ENCODE measurements at regions not wholly inside any gene's neighbourhood (a gene's known extent, or its start where the extent isn't known, plus 50 kb on each side); places are given as distances from the start of the nearest gene placed in this dataset.

GRCh38 chr15:58340176-58340575 lies 91.6 kb upstream of the LIPC start:
- no peaks in the 10 kb centered on the region for H3K27me3 ChIP-seq (ENCODE audit: low read depth)
- no peak overlapping the region for H3K27ac ChIP-seq (replicated peaks)
- TF ChIP-seq CTCF (IDR thresholded peaks at IDR 0.05; ENCODE audit: borderline replicate concordance) = no peak
- H3K36me3 ChIP-seq = no peaks in the 10 kb centered on the region
- H3K4me3 ChIP-seq = no peak overlapping the region
- no peaks in the 10 kb centered on the region for H3K4me1 ChIP-seq
- no peaks in the 10 kb centered on the region for H3K9me3 ChIP-seq (replicated peaks)
- intact Hi-C loops (cut with micrococcal nuclease) = no loop called here
- no peak for DNase-seq

GRCh38 chr15:58342508-58342907 lies 89.3 kb upstream of the LIPC start:
- no peak for DNase-seq
- Histone ChIP-seq H3K4me3 (no peak overlapping the region), H3K4me1 (no peaks in the 10 kb centered on the region), H3K27me3 (ENCODE audit: low read depth) (no peaks in the 10 kb centered on the region), H3K9me3 (replicated peaks) (peaks cover 3% of the 10 kb centered on the region), H3K36me3 (no peaks in the 10 kb centered on the region), H3K27ac (replicated peaks) (no peak overlapping the region)
- no peak for TF ChIP-seq CTCF (IDR thresholded peaks at IDR 0.05; ENCODE audit: borderline replicate concordance)
- intact Hi-C loops (cut with micrococcal nuclease) = no loop called here

GRCh38 chr15:58344213-58345070 lies 87.3 kb upstream of the LIPC start:
- Histone ChIP-seq H3K4me1 (no peaks in the 10 kb centered on the region), H3K4me3 (no peak overlapping the region), H3K36me3 (no peaks in the 10 kb centered on the region), H3K9me3 (replicated peaks) (peaks cover 3% of the 10 kb centered on the region), H3K27me3 (ENCODE audit: low read depth) (no peaks in the 10 kb centered on the region), H3K27ac (replicated peaks) (no peak overlapping the region)
- DNase-seq = no peak
- intact Hi-C loops (cut with micrococcal nuclease) = no loop called here
- no peak for TF ChIP-seq CTCF (IDR thresholded peaks at IDR 0.05; ENCODE audit: borderline replicate concordance)

GRCh38 chr15:58346361-58346760 lies 85.4 kb upstream of the LIPC start:
- H3K4me1 ChIP-seq = no peaks in the 10 kb centered on the region
- intact Hi-C loops (cut with micrococcal nuclease) = no loop called here
- no peaks in the 10 kb centered on the region for H3K27me3 ChIP-seq (ENCODE audit: low read depth)
- no peak for TF ChIP-seq CTCF (IDR thresholded peaks at IDR 0.05; ENCODE audit: borderline replicate concordance)
- no peaks in the 10 kb centered on the region for H3K36me3 ChIP-seq
- peaks cover 3% of the 10 kb centered on the region for H3K9me3 ChIP-seq (replicated peaks)
- no peak overlapping the region for H3K27ac ChIP-seq (replicated peaks)
- DNase-seq = no peak
- H3K4me3 ChIP-seq = no peak overlapping the region

GRCh38 chr15:58348095-58348812 lies 83.5 kb upstream of the LIPC start:
- H3K4me3 ChIP-seq = no peak overlapping the region
- intact Hi-C loops (cut with micrococcal nuclease) = no loop called here
- no peak for DNase-seq

More at GRCh38 chr15:58348095-58348812, 83.5 kb upstream of the LIPC start:
- H3K4me1 ChIP-seq = no peaks in the 10 kb centered on the region
- H3K27me3 ChIP-seq (ENCODE audit: low read depth) = no peaks in the 10 kb centered on the region
- no peak for TF ChIP-seq CTCF (IDR thresholded peaks at IDR 0.05; ENCODE audit: borderline replicate concordance)
- H3K27ac ChIP-seq (replicated peaks) = no peak overlapping the region
- H3K36me3 ChIP-seq = no peaks in the 10 kb centered on the region
- H3K9me3 ChIP-seq (replicated peaks) = peaks cover 3% of the 10 kb centered on the region
